H1 (cell line): ENCODE measurements at regions not wholly inside any gene's neighbourhood (a gene's known extent, or its start where the extent isn't known, plus 50 kb on each side); places are given as distances from the start of the nearest gene placed in this dataset.

Experiments
- MAX ChIP-seq: IDR thresholded peaks from 2 replicates; pipeline ENCODE4 v1.6.1; 2012; ENCODE audit warnings: inconsistent platforms
- SP1 ChIP-seq: IDR thresholded peaks from 2 replicates; pipeline ENCODE4 v1.6.1; 2011; ENCODE audit warnings: low read depth, low read length

GRCh38 chr6:21521276-21521675 is 72.3 kb upstream of the SOX4 start (continued):
- no peak for TF ChIP-seq MAX
- TF ChIP-seq SP1 = no peak
